ENCODE measurements at regions not wholly inside any gene's neighbourhood (a gene's known extent, or its start where the extent isn't known, plus 50 kb on each side); places are given as distances from the start of the nearest gene placed in this dataset.

DNA sequence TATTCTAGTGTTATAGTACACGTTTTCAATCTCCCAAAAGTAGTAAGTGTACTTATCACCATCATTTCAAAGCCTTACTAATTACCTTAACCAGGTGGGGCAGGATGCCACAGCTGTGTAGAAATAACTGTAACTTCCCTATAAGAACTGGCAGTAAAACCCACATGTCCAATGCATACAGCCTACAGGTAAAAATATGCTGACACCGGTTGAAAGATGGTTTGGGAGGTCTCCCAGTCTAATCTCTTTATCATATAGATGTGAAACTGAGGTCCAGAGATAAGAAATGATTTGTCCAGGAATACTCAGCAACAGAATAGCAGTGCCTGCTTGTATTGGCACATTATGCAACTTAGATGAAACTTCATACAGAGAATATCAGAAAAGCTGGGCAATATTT lies 322.9 kb downstream of the BCL11A start:
- TF ChIP-seq SP1 (IDR thresholded peaks at IDR 0.05) (no peak), SUZ12 (IDR thresholded peaks at IDR 0.05) (no peak)

All from HEK293T (cell line).